ENCODE measurements at regions not wholly inside any gene's neighbourhood (a gene's known extent, or its start where the extent isn't known, plus 50 kb on each side); places are given as distances from the start of the nearest gene placed in this dataset.

DNA sequence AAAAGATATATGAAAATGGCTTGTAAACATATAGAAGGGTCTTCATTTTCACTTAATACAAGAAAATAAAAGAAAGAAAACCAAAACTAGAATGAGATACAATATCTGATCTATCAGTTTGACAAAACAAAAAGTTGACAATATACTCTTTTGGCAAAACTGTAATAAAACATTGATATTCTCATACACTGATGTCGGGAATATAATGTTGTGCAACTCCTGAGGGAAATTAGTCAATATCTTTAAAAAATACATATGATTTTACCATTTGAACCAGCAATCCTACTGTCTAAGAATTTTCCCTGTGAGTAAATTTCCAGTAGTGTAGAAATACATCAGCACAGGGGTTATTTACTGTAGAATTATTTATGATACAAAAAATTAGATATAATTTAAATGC lies 336.1 kb upstream of the FSIP2 start:
- H3K4ac ChIP-seq (ENCODE audit: low read depth, low read length) = no peak overlapping the region
- H3K14ac ChIP-seq (replicated peaks; ENCODE audit: low read depth, low read length) = no peak overlapping the region
- H2BK5ac ChIP-seq (ENCODE audit: low read depth, low read length, poor library complexity, severe bottlenecking) = no peak overlapping the region
- no peak overlapping the region for H3K27ac ChIP-seq (ENCODE audit: insufficient read depth, low read length)
- H2AK5ac ChIP-seq (ENCODE audit: low read depth, low read length) = no peak overlapping the region
- ATAC-seq (ENCODE audit: low read depth) (no peak), DNase-seq (no peak)
- H2AK9ac ChIP-seq (replicated peaks; ENCODE audit: low read depth, low read length, poor library complexity) = no peak overlapping the region
- no peak overlapping the region for H3K23ac ChIP-seq (ENCODE audit: low read depth, low read length)
- no peak overlapping the region for H3K56ac ChIP-seq (ENCODE audit: extremely low read depth, insufficient read depth, low read length)
- in situ Hi-C loops (cut with MboI; ENCODE audit: low sequenced_read_pairs) (no loop called here), intact Hi-C loops (cut with micrococcal nuclease) (no loop called here), dilution Hi-C loops (cut with HindIII; ENCODE audit: low sequenced_read_pairs, unreplicated experiment) (no loop called here)
- no peak overlapping the region for H3K18ac ChIP-seq (ENCODE audit: low read depth, low read length)
- H3K9me3 ChIP-seq (ENCODE audit: control insufficient read depth, insufficient read depth, low read length) = peaks cover 4% of the 10 kb centered on the region
- no peak overlapping the region for H2BK20ac ChIP-seq (ENCODE audit: low read depth, low read length)
- H2AFZ ChIP-seq (replicated peaks; ENCODE audit: low read length, poor library complexity) = no peak overlapping the region
- no peaks in the 10 kb centered on the region for H3K4me1 ChIP-seq (ENCODE audit: control insufficient read depth, insufficient read depth, low read length)
- TF ChIP-seq RAD21 (IDR thresholded peaks at IDR 0.05; ENCODE audit: low read length) = no peak
- peak; percentile 9; the same call in 1 of the 2 replicates for TF ChIP-seq CEBPB (IDR thresholded peaks at IDR 0.05; ENCODE audit: low read depth, low read length)
- no peaks in the 10 kb centered on the region for H4K20me1 ChIP-seq (ENCODE audit: insufficient read depth, low read length)
- WGBS, 2 experiments (ENCODE audit: extremely low coverage in 2 of 2, insufficient read length in 1 of 2) = no CpG with 5 or more reads among the region's 1 CpG
- H3K27me3 ChIP-seq (ENCODE audit: control insufficient read depth, insufficient read depth, low read length) = no peaks in the 10 kb centered on the region
- no peak overlapping the region for H4K5ac ChIP-seq (ENCODE audit: low read depth, low read length)
- H2BK120ac ChIP-seq (ENCODE audit: low read depth, low read length) = no peak overlapping the region
- no peak overlapping the region for H2BK15ac ChIP-seq (ENCODE audit: low read depth, low read length)
- H3K4me2 ChIP-seq (ENCODE audit: low read depth, low read length) = no peak overlapping the region
- H3K9me1 ChIP-seq (ENCODE audit: insufficient read depth, low read length) = no peaks in the 10 kb centered on the region
- no TSS peak for BruUV-seq (replicated peaks)
- H3K36me3 ChIP-seq (ENCODE audit: control insufficient read depth, insufficient read depth, low read length) = no peaks in the 10 kb centered on the region
- ChIA-PET CTCF (no interaction called here), POLR2A (ENCODE audit: unreplicated experiment) (no interaction called here)
- no peak overlapping the region for H3K4me3 ChIP-seq (ENCODE audit: insufficient read depth, low read depth, low read length)
- no peak overlapping the region for H4K8ac ChIP-seq (ENCODE audit: low read depth in 2 of 2, low read length in 2 of 2)
- H4K91ac ChIP-seq (ENCODE audit: insufficient read depth, low read depth, low read length) = no peak overlapping the region
- no peaks in the 10 kb centered on the region for H3K79me1 ChIP-seq (ENCODE audit: low read depth in 1 of 2, low read length in 2 of 2)
- H3K9ac ChIP-seq (ENCODE audit: low read depth, low read length) = no peak overlapping the region

Data from IMR-90 (cell line).